HUES64 (cell line): ENCODE measurements at regions not wholly inside any gene's neighbourhood (a gene's known extent, or its start where the extent isn't known, plus 50 kb on each side); places are given as distances from the start of the nearest gene placed in this dataset.

ENCODE experiments used
- H3K27ac ChIP-seq: 2 replicates; pipeline ENCODE4 v1.7.0; 2013; ENCODE audit warnings: low read depth, low read length, inconsistent platforms
- H3K27me3 ChIP-seq: 2 replicates; pipeline ENCODE4 v1.6.1; 2013; ENCODE audit warnings: mild to moderate bottlenecking, low read length; ENCODE audit not compliant: insufficient read depth
- H3K36me3 ChIP-seq: 2 replicates; pipeline ENCODE4 v1.6.1; 2013; ENCODE audit warnings: mild to moderate bottlenecking, low read length; ENCODE audit not compliant: insufficient read depth
- H3K4me1 ChIP-seq: 2 replicates; pipeline ENCODE4 v1.6.1; 2013; ENCODE audit warnings: mild to moderate bottlenecking, low read length, moderate library complexity; ENCODE audit not compliant: insufficient read depth
- H3K4me3 ChIP-seq: 2 replicates; pipeline ENCODE4 v1.5.1; 2013; ENCODE audit warnings: mild to moderate bottlenecking, low read length, moderate library complexity
- H3K9ac ChIP-seq: 2 replicates; pipeline ENCODE4 v1.6.1; 2013; ENCODE audit warnings: mild to moderate bottlenecking, low read depth, low read length
- H3K9me3 ChIP-seq: 2 replicates; pipeline ENCODE4 v1.6.1; 2013; ENCODE audit warnings: low read depth, low read length; ENCODE audit not compliant: insufficient read depth
- WGBS: fragments of 150-250, 120-280 bp; methylation state at CpG from one replicate; pipeline ENCODE4 v1.1.7; 2013; ENCODE audit warnings: missing lambda C conversion rate; 5-methylcytosine and 5-hydroxymethylcytosine counted together

DNA sequence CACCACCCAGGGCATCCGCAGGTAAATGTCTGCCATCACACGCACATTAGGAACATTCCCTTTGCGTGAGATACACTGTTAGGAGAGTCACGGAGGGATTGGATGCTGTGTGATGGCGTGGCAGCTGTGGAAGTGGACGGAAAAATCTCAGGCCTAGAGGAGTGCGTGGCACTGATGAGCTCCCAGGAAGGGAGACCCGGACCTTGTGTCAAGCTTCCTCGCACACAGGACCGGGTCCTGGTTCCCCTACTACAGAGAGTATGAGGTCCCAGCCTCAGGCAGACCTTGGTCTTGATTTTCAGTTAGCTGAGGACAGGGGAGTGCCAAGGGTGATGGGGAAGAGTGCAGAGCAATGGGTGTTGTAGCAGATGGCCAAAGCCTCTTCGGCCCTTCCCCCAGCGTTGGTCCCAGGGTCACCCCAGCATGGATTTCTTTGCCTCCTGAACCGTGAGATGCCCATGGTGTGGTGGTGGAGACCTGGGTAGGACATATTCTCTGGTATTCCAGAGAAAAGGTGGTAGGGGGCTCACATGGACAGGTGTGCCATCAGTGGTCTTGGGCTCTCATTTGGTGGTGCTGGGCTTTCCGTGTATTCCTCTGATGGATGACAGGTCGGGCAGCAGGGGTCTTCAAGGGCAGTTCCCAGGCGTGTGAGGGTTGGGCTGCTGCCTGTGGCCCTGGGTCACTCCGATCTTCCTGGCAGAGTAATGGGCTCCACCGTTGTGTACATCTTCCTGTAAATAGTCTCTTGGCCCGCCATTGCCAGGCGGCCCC is 105.1 kb downstream of the SNRPN start:
- 91% methylated on average over 20 of the region's 20 CpGs for WGBS
- H3K4me1 ChIP-seq = no peaks in the 10 kb centered on the region
- H3K9me3 ChIP-seq = peaks cover 97% of the 10 kb centered on the region
- no peaks in the 10 kb centered on the region for H3K27me3 ChIP-seq
- no peak overlapping the region for H3K27ac ChIP-seq
- H3K36me3 ChIP-seq = peaks cover 100% of the 10 kb centered on the region
- no peak overlapping the region for H3K4me3 ChIP-seq
- no peak overlapping the region for H3K9ac ChIP-seq

- Histone ChIP-seq H3K9ac (no peak overlapping the region), H3K36me3 (peaks cover 100% of the 10 kb centered on the region), H3K9me3 (peaks cover 97% of the 10 kb centered on the region), H3K27ac (no peak overlapping the region), H3K27me3 (no peaks in the 10 kb centered on the region), H3K4me3 (no peak overlapping the region), H3K4me1 (no peaks in the 10 kb centered on the region)
- WGBS = 89% methylated on average over 8 of the region's 8 CpGs
These were observed 105.7 kb downstream of the SNRPN start for GRCh38 chr15:25060472-25060803.

GRCh38 chr15:25060996-25061620 is 106.3 kb downstream of the SNRPN start:
- H3K4me1 ChIP-seq = no peaks in the 10 kb centered on the region
- 86% methylated on average over 10 of the region's 10 CpGs for WGBS
- H3K27ac ChIP-seq = no peak overlapping the region
- peaks cover 97% of the 10 kb centered on the region for H3K9me3 ChIP-seq
- no peak overlapping the region for H3K4me3 ChIP-seq
- peaks cover 100% of the 10 kb centered on the region for H3K36me3 ChIP-seq
- H3K9ac ChIP-seq = no peak overlapping the region
- no peaks in the 10 kb centered on the region for H3K27me3 ChIP-seq

GRCh38 chr15:25061808-25062550 is 107.2 kb downstream of the SNRPN start:
- no peak overlapping the region for H3K9ac ChIP-seq
- no peaks in the 10 kb centered on the region for H3K27me3 ChIP-seq
- WGBS = 95% methylated on average over 23 of the region's 23 CpGs
- H3K4me1 ChIP-seq = no peaks in the 10 kb centered on the region
- peaks cover 97% of the 10 kb centered on the region for H3K9me3 ChIP-seq
- no peak overlapping the region for H3K27ac ChIP-seq
- no peak overlapping the region for H3K4me3 ChIP-seq
- peaks cover 100% of the 10 kb centered on the region for H3K36me3 ChIP-seq

- Histone ChIP-seq H3K4me3 (no peak overlapping the region), H3K9ac (no peak overlapping the region), H3K4me1 (no peaks in the 10 kb centered on the region), H3K27ac (no peak overlapping the region), H3K27me3 (no peaks in the 10 kb centered on the region), H3K36me3 (peaks cover 100% of the 10 kb centered on the region), H3K9me3 (peaks cover 97% of the 10 kb centered on the region)
- 87% methylated on average over 13 of the region's 13 CpGs for WGBS
These were observed 108.0 kb downstream of the SNRPN start for GRCh38 chr15:25062551-25063430.

GRCh38 chr15:25065286-25065685 is 110.5 kb downstream of the SNRPN start:
- 93% methylated on average over 9 of the region's 9 CpGs for WGBS
- Histone ChIP-seq H3K4me3 (no peak overlapping the region), H3K27ac (no peak overlapping the region), H3K4me1 (no peaks in the 10 kb centered on the region), H3K27me3 (no peaks in the 10 kb centered on the region), H3K9ac (no peak overlapping the region), H3K36me3 (peaks cover 100% of the 10 kb centered on the region), H3K9me3 (peaks cover 97% of the 10 kb centered on the region)

DNA sequence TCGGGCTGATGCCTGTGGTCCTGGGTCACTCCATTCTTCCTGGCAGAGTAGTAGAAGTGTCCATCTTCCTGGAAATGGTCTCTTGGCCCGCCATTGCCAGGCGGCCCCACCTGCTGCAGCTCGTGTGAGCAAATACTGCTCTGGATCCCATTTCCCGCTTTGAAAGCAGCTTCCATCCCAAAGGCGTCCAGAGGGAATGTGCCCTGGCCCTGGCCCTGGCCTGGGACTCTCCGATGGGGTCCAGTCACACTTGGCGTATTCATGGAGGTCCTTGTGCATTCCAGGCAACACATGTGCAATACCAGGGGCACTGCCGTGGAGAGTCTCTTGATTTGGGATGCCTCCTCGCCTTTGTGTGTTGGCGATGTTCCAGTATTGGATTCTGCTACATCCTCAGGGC is 111.1 kb downstream of the SNRPN start:
- Histone ChIP-seq H3K4me1 (no peaks in the 10 kb centered on the region), H3K27ac (no peak overlapping the region), H3K36me3 (peaks cover 100% of the 10 kb centered on the region), H3K27me3 (no peaks in the 10 kb centered on the region), H3K9ac (no peak overlapping the region), H3K4me3 (no peak overlapping the region), H3K9me3 (peaks cover 97% of the 10 kb centered on the region)
- 92% methylated on average over 11 of the region's 11 CpGs for WGBS

DNA sequence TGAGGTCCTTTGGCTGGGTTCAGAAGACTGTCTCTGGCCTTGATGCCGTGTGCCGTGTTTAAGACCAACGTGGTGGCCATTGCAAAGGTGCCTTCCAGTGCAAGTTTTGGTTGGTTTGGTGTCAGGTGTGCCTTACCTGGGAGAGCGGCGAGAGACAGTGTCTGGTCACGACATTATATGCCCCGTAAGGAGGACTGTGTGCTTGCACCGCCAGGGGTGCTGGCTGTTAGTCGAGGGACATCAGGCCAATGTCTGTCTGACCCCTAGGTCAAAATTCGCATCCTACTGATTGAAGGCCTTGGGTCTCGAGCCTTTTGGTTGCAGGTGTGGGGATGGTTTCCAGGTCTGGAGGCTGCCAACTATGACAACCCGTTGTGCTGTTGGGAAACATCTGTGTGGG is 111.9 kb downstream of the SNRPN start:
- Histone ChIP-seq H3K27me3 (no peaks in the 10 kb centered on the region), H3K4me1 (no peaks in the 10 kb centered on the region), H3K27ac (no peak overlapping the region), H3K4me3 (no peak overlapping the region), H3K36me3 (peaks cover 100% of the 10 kb centered on the region), H3K9me3 (peaks cover 97% of the 10 kb centered on the region), H3K9ac (no peak overlapping the region)
- 88% methylated on average over 11 of the region's 12 CpGs for WGBS

GRCh38 chr15:25067725-25068309 is 113.0 kb downstream of the SNRPN start:
- no peaks in the 10 kb centered on the region for H3K4me1 ChIP-seq
- 92% methylated on average over 12 of the region's 12 CpGs for WGBS
- H3K36me3 ChIP-seq = peaks cover 100% of the 10 kb centered on the region
- no peak overlapping the region for H3K27ac ChIP-seq
- H3K4me3 ChIP-seq = no peak overlapping the region
- no peaks in the 10 kb centered on the region for H3K27me3 ChIP-seq
- peaks cover 100% of the 10 kb centered on the region for H3K9me3 ChIP-seq
- no peak overlapping the region for H3K9ac ChIP-seq

DNA sequence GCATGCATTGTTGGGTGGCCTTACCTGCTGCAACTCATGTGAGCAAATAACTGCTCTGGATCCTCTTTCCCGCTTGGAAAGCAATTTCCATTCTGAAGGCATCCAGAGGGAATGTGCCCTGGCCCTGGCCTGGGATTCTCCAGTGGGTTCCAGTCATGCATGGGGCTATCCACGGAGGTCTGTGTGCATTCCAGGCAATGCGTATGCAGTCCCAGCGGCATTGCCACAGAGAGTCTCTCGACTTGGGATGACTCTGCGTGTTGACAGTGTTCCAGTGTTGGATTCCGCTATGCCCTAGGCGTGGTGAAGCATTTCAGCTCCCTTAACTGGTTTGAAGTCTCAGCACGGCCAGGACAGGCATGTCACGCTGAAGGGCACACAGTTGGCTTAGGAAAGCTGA is 113.9 kb downstream of the SNRPN start:
- H3K27me3 ChIP-seq = no peaks in the 10 kb centered on the region
- peaks cover 100% of the 10 kb centered on the region for H3K36me3 ChIP-seq
- H3K9me3 ChIP-seq = peaks cover 100% of the 10 kb centered on the region
- H3K4me1 ChIP-seq = no peaks in the 10 kb centered on the region
- no peak overlapping the region for H3K27ac ChIP-seq
- no peak overlapping the region for H3K4me3 ChIP-seq
- H3K9ac ChIP-seq = no peak overlapping the region
- WGBS = 88% methylated on average over 10 of the region's 10 CpGs
